ENCODE measurements at regions not wholly inside any gene's neighbourhood (a gene's known extent, or its start where the extent isn't known, plus 50 kb on each side); places are given as distances from the start of the nearest gene placed in this dataset.

DNA sequence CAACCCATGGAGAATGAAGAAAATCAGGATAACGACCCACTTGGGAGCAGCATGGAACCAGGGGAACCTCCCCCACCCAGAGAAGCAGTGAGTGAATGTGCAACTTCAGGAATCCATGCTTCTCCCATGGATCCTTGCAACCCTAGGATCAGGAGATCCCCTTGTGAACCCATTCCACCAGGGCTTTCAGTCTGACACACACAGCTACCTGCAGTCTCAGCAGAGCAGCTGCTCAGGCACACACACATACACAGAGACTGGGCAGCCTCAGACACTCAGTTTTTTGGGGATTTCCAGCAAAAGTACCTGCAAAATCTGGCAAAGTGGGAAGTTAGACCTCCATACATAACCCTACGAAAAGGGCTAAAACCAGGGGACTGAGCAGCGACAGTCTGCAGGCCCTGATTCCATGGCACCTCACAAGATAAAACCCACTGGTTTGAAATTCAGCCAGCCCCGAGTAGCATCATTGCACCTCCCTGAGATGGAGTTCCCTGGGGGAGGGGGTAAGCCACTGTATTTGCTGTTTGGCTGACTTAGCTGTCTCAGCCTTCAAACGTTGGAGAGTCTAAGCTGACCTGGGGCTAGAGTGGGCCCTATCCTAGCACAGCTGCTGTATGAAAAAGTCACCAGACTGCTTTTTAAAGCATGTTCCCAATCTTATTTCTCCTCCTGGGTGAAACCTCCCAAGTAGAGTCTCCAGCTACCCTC is 737.5 kb upstream of the NDST4 start:
- H2BK20ac ChIP-seq (ENCODE audit: low read depth, low read length, poor library complexity, severe bottlenecking) = no peak overlapping the region
- no peaks in the 10 kb centered on the region for H3K9me3 ChIP-seq (ENCODE audit: control insufficient read depth, low read depth, low read length)
- TF ChIP-seq CTCF (conservative IDR thresholded peaks at IDR 0.05) = no peak
- 0 out of 4 replicates have a peak, but pooled peaks cover 2 to 3% of the 10 kb centered on the region in 2 experiments for H3K4me1 Mint-ChIP-seq
- no peaks in the 10 kb centered on the region for H3K27me3 ChIP-seq (ENCODE audit: insufficient read depth, low read length)
- no peak overlapping the region for H3K27ac Mint-ChIP-seq
- H4K20me1 ChIP-seq (ENCODE audit: control insufficient read depth, insufficient read depth, insufficient read length) = no peaks in the 10 kb centered on the region
- WGBS (ENCODE audit: extremely low coverage, insufficient read length, low lambda C conversion rate) = no CpG with 5 or more reads among the region's 5 CpGs
- no peak overlapping the region for H3K14ac ChIP-seq (ENCODE audit: insufficient read depth, low read length)
- no peaks in the 10 kb centered on the region for H3K36me3 Mint-ChIP-seq (ENCODE audit: insufficient read depth in 1 of 3, low read depth in 3 of 3)
- H3K27me3 Mint-ChIP-seq (ENCODE audit: low read depth) = no peaks in the 10 kb centered on the region; the same call in 1 of the 2 replicates
- H4K5ac ChIP-seq (ENCODE audit: insufficient read length, low read depth, low read length) = no peak overlapping the region
- H2BK12ac ChIP-seq (ENCODE audit: insufficient read length, low read depth, low read length) = no peak overlapping the region
- no peaks in the 10 kb centered on the region for H3K79me1 ChIP-seq (ENCODE audit: insufficient read depth, low read depth, low read length, poor library complexity, severe bottlenecking)
- no peak overlapping the region for H3K18ac ChIP-seq (ENCODE audit: insufficient read length, low read depth, low read length)
- no peaks in the 10 kb centered on the region for H3K9me3 Mint-ChIP-seq
- no peaks in the 10 kb centered on the region for H3K79me2 ChIP-seq (ENCODE audit: insufficient read depth, low read length)
- H2BK5ac ChIP-seq (ENCODE audit: insufficient read length, low read length) = no peak overlapping the region
- H4K8ac ChIP-seq (replicated peaks; ENCODE audit: insufficient read length, low read depth, low read length) = no peak overlapping the region
- H2BK120ac ChIP-seq (ENCODE audit: low read depth, low read length, poor library complexity, severe bottlenecking) = no peak overlapping the region
- no peak overlapping the region for H3K23ac ChIP-seq (ENCODE audit: insufficient read length, low read depth, low read length)
- H2BK15ac ChIP-seq (ENCODE audit: low read depth, low read length) = no peak overlapping the region
- H2AFZ ChIP-seq (ENCODE audit: low read length) = no peak overlapping the region
- no peak overlapping the region for H2AK5ac ChIP-seq (ENCODE audit: insufficient read length, low read length)
- no peak overlapping the region for H3K27ac ChIP-seq (ENCODE audit: insufficient read length, low read depth, low read length)
- H3K4me2 ChIP-seq (ENCODE audit: insufficient read depth, insufficient read length, low read length) = no peak overlapping the region
- H3K4me1 ChIP-seq (ENCODE audit: insufficient read depth, low read length) = no peaks in the 10 kb centered on the region
- no peak overlapping the region; a peak in 1 of 5 replicates for H3K4me3 Mint-ChIP-seq
- H4K91ac ChIP-seq (ENCODE audit: insufficient read length, low read depth, low read length) = no peak overlapping the region
- H3K23me2 ChIP-seq (ENCODE audit: insufficient read length, low read depth, low read length, poor library complexity, severe bottlenecking) = no peaks in the 10 kb centered on the region
- H3K9ac ChIP-seq (ENCODE audit: extremely low read depth, insufficient read length, low read length) = no peak overlapping the region
- no peak overlapping the region for H3K4ac ChIP-seq (ENCODE audit: low read depth, low read length)
- H3K56ac ChIP-seq (ENCODE audit: insufficient read length, low read depth, low read length) = no peak overlapping the region
- DNase-seq = no peak
- H3T11ph ChIP-seq (ENCODE audit: low read length) = no peak overlapping the region
